CD4-positive, alpha-beta T cell treated with Interleukin-10 for 1 hour (primary cell): ENCODE measurements at regions not wholly inside any gene's neighbourhood (a gene's known extent, or its start where the extent isn't known, plus 50 kb on each side); places are given as distances from the start of the nearest gene placed in this dataset.

Source experiments
- DNase-seq: peaks from one replicate; pipeline ENCODE4 v3.0.0-alpha.2; 2020

- no peak for DNase-seq
Observed at GRCh38 chr4:106507440-106507839, 138.9 kb upstream of the GIMD1 start.

DNA sequence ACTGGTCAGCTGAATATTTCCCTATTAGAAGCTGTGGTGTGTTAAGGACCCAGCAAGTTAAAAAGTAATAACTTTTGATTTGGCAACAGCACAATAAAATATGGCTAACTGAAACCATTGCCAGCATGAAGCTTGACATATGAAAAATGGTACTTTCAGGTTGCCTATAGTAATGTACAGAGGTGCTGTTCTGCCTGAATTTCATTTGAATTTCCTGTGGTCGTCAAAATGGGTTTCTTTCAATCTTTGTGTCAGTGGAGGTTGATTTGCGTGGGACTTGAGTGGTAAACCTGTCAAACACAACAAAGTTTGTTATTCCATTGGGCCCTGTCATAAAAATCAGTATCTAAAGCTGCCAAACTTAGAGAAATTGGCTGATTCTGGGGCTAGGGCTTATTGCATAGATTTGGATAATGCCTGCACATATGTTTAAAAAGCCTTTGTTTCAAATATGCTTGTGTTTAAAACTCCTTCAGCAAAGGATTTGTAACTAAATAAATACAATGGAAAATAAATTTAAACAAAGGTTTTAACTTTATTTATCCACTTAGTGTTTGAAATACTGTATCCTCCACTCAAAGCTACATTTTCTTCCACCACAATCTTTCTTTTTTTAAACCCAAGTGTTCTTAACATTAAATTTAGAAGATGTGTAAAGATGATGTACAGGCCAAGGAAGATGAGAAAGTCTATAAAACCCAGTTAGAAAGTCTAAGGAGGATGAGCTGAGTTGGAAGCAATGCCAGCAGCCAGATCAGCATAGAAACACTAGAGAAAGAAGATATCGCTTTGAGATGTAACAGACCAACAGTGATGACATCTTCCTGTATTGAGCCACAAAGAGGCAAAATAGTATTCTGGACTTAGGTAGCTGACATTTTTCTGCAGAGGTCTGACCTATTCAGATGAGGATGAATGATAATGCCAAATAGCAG lies 134.8 kb upstream of the GIMD1 start:
- no peak for DNase-seq

DNA sequence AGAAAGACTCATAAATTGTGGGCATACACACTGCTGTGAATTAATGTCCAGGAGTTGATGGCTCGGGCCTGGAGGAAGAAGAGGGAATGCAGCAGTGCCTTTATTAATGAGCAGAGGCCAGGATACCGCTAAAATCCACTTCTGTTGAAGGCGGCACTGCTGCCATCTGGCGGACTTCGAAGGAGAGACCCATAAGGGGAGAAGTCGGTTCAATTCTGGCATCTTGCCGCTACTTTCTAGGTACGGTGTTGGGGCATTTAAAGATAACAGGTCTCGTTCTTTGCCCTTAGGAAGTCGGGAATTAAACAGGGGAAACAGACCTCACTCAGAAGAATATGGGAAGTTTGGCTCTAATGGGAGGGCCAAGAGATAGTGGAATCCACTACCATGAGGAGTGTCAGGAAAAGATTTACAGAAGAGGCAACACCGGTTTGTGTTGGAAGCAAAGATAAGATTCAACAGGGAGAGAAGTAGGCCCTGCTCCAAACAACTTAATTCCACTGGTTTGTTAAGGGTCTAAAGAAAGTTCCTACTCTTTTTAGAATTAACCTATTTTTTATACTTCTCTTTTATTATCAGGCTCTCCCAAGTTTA lies 133.6 kb upstream of the GIMD1 start:
- DNase-seq = peak; percentile 15

DNA sequence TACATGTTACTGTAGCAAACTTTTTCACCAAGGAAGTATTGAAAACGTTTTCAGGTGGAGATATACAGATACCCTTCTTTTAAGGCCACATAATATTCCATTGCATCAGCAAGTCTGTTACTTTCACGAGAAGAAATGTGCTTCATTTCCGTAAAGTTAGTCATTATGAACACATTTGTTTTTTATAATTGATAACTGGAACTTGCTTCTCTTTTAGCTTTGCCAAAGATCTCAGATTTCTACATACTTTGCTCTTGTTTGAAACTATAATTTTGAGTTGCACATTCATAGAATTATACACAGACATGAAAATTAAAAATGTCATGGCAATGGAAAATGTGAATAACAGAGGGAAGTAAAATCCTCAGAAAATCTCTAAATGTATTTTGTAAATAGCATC lies 128.7 kb upstream of the GIMD1 start:
- DNase-seq = no peak

GRCh38 chr4:106496061-106496460 lies 127.5 kb upstream of the GIMD1 start:
- no peak for DNase-seq

DNA sequence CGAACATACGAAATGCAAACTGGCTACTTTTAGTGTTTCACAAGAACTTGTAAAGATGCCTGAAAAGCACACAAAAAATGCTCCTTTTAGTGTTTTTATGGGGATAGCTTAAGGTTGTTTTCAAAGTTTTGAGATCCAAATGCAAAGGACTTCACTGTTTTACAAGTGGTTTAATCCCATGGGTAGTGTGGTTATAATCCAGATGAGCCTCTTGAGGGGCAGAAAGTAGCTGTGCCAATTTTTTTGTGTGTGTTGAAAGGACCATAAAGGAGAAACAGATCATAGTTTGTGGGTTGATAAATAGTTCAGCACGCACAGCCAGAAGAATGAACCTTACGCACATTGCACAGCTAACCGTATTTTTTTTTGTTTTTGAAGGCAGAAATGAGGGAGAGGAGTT lies 126.9 kb upstream of the GIMD1 start:
- DNase-seq = no peak

DNA sequence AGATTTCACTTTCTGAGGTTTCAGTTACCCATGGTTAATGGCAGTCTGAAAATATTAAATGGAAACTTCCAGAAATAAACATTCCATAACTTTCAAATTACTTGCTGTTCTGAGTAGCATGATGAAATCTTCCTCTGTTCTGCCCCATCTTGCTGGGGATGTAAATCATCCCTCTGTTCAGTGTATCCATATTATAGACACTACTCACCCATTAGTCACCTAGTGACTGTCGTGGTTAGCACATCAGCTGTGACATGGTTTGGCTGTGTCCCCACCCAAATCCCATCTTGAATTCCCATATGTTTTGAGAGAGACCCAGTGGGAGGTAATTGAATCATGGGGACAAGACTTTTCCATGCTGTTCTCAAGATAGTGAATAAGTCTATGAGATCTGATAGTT lies 125.5 kb upstream of the GIMD1 start:
- DNase-seq = no peak

GRCh38 chr4:106493086-106493485 lies 124.5 kb upstream of the GIMD1 start:
- no peak for DNase-seq

- no peak for DNase-seq
Observed at GRCh38 chr4:106486533-106486932, 118.0 kb upstream of the GIMD1 start.

DNA sequence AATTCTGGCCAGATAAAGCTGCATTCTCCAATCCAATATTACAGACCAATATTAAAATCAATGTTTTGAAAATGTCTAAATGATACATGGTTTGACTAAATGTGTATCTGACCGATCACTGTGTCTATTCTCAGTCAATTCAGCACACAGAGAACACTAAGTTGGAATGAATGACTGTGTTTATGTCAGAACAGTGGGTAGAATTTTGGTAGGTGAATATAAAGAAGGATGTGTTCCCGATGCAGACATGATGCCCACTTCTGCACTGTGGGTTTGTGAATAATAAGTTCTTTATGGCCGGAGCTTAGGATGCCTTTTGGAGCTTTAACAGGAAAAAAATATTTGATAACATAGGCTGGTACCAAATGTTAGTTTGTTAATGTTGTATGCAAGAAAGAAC lies 113.2 kb upstream of the GIMD1 start:
- DNase-seq = no peak

- DNase-seq = no peak
Observed at GRCh38 chr4:106478152-106478551, 109.6 kb upstream of the GIMD1 start.

- no peak for DNase-seq
Observed at GRCh38 chr4:106476741-106477140, 108.2 kb upstream of the GIMD1 start.

GRCh38 chr4:106473515-106473914 lies 104.9 kb upstream of the GIMD1 start:
- DNase-seq = no peak

GRCh38 chr4:106471151-106471550 lies 102.6 kb upstream of the GIMD1 start:
- DNase-seq = no peak

DNA sequence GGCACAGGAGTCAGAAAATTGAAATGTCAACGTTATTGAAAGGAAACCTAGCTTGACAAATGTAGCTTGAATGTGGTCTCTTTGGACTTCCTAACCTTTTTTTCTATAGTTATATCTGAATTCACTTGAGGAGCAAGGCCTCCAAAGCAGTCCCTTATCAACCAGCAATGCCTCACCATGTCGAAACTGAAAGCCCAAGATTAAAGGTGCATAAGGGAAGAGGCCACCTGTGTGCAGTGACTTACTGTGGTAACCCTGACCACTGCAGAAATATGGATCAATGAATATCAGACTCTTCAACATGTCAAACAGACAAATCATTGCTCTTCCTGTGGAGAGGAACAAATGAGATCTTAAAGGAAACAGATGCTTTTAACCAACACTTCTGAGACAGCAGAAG lies 95.0 kb upstream of the GIMD1 start:
- DNase-seq = no peak

GRCh38 chr4:106454581-106454980 lies 86.0 kb upstream of the GIMD1 start:
- DNase-seq = no peak

- DNase-seq = no peak
Observed at GRCh38 chr4:106454021-106454420, 85.4 kb upstream of the GIMD1 start.

DNA sequence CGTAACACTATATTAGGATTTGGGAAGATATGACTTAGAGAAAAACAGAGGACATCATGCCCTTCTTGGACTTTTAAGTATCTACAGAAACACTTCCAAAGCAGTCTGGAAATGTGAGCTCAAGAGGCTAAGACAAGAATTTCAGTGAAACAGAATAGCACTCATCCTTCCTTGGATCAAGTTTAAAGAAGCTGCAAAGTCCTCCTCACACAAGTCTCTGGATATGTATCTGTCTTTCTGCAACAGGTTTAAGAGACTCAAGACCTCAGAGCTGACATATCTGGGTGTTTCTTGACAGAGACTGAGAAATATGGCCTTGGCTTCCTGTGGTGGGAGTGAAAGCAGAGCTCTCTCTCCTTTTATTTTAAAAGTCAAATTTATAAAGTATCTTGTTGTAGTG lies 82.5 kb upstream of the GIMD1 start:
- no peak for DNase-seq

DNA sequence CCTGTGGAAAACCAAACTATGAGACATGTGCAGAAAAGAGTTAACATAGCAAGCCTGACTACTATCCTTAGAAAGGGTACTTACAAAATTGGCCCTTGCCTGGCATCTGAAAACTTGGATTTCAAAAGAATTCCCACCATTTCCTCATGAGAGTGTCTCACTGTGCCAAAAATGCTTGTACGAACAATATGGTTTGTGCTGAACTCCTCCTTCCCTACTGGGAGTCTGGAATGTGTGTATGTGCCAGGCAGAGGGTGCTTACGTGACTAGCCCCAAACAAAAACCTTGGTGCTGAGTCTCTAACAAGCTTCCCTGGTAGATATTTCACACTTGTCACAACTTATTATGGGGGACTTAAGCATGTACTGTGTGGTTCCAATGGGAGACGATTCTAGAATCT lies 81.7 kb upstream of the GIMD1 start:
- no peak for DNase-seq

DNA sequence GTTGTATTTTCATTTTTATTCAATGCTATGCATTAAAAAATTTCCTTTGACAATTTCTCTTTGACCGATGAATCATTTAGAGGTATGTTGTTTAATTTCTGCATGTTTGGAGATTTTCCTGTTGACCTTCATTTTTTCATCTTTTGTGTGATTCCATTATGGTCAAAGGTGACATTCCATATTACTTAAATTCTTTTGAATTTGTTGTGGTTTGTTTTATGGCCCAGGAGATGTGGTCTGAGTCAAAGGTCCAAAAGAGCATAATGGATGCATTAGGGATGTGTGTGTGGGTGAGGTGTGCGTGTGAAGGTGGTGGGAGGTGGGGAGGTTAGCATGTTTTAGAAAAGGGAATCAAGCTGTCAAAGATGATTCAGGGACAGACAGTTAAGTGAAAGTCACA lies 76.0 kb upstream of the GIMD1 start:
- DNase-seq = no peak

- DNase-seq = no peak
Observed at GRCh38 chr4:106430797-106431196, 62.2 kb upstream of the GIMD1 start.

- DNase-seq = no peak
Observed at GRCh38 chr4:106429885-106430284, 61.3 kb upstream of the GIMD1 start.

DNA sequence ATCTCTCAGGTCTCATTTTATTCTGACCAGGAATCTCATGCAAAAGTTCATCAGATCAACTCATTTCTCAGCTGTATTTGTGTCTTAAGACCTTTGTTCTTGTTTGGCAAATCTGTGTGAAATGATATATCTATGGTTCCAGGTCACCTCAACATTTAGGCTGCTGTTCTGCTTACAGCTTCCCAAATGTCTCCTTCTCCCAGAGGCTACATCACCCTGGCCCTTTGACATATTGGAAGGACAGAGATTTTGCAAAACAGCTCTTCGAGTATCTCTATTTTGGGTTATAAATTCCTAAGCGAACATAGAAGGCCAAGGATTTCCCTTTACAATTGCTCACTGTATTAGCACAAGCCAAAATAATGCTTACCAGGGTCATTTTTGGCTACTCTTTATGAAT lies 57.5 kb upstream of the GIMD1 start:
- no peak for DNase-seq

- no peak for DNase-seq
Observed at GRCh38 chr4:106425576-106425975, 57.0 kb upstream of the GIMD1 start.

GRCh38 chr4:106424426-106424825 lies 55.8 kb upstream of the GIMD1 start:
- DNase-seq = no peak
